ENCODE measurements at regions not wholly inside any gene's neighbourhood (a gene's known extent, or its start where the extent isn't known, plus 50 kb on each side); places are given as distances from the start of the nearest gene placed in this dataset.

DNA sequence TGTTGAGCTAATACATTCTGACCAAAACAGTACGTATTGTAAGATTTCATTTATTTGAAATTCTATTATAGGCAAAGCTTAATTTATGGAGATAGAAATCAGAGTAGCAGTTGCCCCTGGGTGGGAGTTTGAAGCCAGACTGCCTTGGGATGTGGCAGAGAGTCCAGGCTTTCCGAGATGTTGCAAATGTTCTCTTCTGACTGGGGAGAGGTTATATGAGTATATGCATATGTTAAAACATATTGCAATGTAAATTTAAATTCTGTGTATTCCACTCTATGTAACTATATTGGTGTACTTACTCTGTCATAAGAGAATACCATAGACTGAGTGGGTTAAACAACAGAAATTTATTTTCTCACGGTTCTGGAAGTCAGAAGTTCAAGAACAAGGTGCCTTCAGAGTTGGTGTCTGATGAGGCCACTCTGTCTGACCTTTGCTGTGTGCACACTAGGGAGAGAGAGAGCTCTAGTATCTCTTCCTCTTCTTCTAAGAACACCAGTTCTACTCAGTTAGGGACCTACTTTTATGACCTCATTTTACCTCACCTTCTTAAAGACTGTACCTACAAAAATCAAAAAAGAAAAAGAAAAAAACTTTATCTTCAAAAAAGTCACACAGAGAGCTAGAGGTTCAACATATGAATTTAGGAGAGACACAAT lies 299.3 kb upstream of the HS3ST1 start:
- DNase-seq, result no peak

GRCh38 chr4:11724731-11725130 lies 296.0 kb upstream of the HS3ST1 start:
- DNase-seq, result no peak

- DNase-seq, result no peak
Observed at GRCh38 chr4:11722223-11722622, 293.5 kb upstream of the HS3ST1 start.

DNA sequence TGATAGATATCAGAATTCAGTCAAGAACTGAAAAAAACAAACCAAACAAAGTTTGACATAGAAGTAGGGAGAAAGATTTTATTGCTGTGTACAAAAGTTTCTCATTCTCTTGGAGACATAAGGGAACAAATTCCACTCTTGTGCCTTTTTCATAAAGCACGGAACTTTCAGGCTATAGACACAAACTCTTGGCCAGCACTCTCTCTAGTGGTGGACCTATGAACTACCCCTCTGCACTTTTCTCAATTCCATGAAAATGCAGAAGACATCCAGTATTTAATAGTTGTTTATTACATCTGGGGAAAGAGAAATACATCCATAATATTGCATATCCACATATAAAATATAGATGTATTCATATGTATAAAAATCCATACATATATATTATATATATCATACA lies 291.6 kb upstream of the HS3ST1 start:
- peak in 1 of 2 experiments; percentile 20 for DNase-seq

DNA sequence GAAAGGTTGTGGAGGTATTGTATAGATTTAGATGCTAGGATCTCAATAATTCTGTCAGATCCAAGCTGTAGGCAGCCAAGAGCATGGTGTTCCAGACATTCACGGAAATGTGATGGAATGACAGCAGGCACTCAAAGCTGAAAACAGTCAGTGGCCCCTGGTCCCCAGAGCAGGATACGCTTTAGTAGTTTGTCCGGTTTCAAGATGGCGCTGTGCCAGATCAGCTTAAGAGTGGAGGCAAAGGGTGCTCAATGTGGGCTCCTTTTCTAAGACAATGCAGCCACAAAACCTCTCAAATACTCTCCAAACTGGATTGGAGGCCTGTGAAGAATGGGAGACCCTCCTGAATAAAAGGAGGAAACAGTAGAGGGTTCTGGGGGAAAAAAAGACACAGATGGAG lies 291.2 kb upstream of the HS3ST1 start:
- no peak for DNase-seq

DNA sequence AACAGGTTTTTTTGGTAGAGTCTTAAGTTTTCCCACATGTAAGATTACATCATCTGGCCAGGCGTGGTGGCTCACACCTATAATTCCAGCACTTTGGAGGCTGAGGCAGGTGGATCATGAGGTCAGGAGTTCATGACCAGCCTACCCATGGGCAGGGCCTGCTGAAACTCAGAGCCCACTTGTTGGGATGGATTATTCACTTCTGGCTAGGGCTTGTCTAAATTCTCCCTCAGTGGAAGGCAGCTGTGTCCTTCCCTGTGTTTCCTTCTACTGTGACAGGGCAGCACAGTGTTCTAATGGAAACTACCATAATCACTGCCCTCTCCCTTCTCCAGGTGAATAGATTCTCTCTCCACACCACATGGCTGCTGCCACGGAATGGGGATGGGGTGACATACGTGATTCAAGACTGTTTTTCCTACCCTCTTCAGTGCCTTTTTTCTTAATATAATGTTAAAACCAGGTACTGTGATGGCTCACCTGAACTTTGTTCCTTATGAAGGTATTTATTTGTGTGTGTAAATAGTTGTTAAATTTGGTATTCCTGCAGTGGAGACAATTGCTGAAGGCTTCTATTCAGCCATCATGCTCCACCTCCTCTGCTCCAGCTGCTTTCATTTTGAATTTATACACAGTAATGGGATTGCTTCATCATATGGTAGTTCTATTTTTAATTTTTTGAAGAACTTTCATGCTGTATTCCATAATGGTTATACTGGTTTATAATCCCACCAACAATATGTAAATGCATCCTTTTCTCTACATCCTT lies 287.2 kb upstream of the HS3ST1 start:
- no peak for DNase-seq

- no peak for DNase-seq
Observed at GRCh38 chr4:11710453-11711093, 281.9 kb upstream of the HS3ST1 start.

DNA sequence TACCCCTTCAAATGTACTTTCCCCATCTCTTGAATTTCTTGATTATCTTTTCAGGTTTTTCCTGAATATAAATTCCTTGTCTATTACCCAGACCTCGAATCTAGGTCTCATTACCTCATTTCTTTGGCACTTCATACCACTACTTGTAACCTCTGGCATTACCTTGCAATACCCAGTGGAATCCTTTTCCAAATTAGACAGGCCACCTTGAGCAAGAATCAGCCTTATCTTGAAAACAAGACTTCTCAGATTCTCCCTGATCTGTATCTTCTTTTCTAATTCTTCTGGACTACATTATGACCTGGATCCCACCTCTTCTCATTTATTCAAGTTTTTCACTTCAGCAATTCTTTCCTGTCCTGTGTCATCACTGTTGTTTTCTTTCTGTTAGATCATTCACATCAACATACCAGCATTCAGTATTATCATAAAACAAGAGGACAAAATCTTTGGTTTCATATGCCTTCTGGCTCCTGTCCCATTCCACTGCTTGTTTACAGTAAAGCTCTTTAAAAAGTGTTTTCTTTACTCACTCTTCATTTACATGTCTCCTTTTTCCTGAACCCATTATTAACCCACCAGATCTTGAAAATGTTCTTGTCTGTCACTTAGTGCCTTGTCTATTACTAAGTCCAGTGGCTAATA lies 275.6 kb upstream of the HS3ST1 start:
- DNase-seq, result no peak

- no peak for DNase-seq
Observed at GRCh38 chr4:11702886-11703557, 274.3 kb upstream of the HS3ST1 start.

DNA sequence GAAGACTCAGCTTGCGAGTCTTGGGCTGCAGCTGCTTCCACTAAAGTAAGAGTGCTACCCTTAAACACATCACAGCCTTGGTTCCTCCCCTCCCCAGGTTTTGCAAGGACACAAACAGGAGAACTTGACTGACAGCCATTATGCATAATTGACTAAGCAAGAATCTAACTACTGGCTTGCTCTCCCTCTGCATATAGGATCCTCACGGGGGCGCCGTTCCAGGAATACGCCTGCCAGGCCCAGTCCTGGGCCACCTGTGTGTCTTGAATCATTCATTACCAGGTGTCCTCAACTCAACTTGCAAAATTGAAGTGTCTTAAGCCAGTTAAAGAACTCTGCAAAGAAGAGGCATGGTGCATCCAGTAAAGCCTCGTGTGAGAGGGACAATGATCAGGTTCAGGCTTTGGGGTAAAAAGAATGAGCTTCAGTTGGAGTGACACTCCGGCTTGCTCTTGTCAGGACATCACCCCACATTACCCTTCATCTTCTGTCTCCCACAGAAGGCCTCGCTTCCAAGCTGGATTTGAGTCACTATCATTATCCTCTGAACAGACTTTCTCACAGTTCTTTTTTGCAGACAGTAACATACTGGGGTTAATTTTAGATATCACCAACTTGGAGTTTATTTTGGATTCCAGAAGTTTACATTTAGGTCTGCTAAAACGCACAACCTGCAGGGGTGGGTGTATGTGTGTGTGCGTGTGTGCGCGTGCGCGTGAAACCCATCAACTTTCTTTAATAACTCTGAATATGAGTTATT lies 273.5 kb upstream of the HS3ST1 start:
- no peak for DNase-seq

DNA sequence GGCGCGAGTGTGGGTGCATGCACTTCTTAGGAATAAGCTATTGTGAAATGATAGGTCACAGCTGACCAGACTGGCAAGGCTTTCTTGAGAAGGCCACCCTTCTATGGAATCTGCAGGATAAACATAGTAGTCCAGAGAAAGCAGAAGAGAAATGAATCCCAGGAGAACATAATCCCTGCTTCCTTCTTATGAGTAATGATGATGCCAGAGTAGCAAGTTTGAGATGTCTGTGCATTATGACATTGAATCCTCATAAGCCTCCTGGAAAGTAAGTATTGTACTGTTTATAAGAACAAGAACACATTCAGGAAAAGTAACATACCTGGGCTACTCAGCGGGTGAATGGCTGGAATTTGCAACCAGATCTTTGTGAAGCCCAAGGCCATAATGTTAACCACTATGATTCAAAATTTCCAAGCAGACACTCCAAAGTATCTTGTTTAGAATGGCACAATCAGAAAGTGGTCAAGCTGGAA lies 272.1 kb upstream of the HS3ST1 start:
- DNase-seq, result no peak

DNA sequence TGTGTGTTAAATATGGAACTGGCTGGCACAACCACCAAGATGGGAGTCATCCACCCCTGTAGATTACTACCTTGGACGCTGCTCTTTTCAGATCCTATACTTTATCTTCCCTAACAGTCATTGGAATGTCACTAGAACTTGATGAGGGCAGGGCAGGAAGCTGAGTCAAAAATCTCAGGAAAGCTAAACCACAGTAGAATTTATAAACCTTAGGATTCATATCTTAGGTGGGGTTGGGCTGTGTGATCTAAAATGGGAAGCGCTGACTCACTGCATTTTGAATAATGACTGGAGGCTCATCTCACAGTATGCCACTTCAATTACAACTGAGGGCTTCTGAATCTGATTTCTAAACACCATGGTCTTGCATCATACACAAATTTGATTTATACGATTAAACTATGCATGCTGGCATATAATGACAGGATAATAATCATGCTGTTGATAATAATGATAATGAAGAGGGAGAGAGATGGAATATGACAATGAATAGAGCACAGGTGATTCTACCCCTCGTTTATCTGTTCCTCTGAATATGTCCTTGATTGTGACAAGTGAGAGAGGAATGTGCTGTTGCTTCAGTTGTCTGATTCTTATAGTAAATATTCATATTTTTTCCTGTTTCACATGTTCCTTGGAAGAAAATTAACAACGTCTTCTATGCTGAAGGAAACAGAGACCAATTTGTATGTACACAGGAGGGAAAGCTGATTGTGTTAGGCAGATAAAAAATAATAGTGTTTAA lies 270.3 kb upstream of the HS3ST1 start:
- DNase-seq, result no peak

DNA sequence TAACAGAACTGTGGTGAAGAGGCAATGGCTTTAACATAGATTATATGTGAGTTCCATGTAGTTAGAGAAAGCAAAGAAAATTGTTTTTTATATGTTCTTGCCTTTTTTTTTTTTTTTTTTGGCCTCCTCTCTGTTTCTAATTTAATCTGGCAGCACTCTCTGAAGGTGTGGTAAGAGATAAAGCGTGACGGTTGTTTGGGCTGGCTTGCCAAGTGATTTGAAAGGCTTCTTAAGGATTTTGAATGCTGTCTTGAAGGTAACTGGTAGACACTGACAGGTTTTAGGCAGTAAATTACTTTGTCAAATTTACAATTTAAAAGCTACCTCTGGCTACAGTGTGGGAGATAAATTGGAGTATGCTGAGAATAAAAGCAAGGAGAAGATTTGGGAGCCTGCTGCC lies 269.3 kb upstream of the HS3ST1 start:
- DNase-seq, result no peak

DNA sequence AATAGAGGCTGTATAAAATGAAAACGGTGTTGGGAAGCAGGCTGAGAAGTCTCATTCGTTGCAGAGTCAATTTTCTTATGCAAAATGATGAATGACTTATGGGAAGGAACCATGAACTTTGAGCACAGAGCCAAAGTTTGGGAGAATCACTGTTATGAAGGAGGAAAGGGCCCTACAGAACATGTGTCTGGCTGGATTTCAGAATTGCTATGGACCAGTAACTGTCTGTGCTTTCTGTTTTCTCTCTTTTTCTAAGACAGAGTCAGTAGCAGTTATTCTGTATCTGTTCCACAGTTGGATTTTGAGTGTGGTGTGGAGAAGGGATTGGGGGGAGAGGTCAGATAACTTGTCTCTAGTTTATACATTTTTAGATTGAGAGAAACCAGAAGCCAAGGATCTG lies 265.0 kb upstream of the HS3ST1 start:
- DNase-seq, result no peak

DNA sequence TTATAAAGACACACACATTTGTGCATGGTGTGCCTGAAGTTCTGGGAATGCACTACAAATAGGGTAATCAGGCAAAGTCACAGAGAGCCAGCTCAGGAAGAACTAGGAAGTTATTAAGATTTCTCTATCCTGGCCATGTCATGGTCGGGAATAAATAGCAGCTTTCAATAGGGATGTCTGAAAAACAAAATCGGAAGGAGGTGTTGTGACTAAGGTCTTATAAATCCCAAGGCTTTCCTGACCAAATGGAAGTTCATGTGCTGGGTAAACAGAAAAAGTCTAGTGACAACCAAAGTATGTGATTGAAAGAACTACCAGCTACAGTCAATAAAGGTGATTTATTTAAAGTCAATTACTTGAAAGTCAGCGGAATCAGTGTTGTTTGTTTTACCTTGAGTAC lies 262.5 kb upstream of the HS3ST1 start:
- DNase-seq, result no peak

DNA sequence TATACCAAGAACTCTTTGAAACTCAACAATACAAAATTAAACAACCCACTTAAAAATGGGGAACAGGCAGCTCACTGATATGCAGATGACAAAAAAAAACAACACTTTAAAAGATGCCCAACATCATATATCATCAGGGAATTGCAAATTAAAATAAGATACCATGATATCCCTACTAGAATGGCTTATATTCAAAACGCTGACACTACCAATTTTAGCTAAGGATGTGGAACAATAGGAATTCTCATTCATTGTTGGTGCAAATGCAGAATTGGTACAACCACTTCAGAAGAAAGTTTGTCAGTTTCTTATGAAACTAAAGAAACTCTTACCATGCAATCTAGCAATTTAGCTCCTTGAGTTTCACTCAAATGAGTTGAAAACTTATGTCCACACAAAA lies 259.0 kb upstream of the HS3ST1 start:
- DNase-seq, result no peak

DNA sequence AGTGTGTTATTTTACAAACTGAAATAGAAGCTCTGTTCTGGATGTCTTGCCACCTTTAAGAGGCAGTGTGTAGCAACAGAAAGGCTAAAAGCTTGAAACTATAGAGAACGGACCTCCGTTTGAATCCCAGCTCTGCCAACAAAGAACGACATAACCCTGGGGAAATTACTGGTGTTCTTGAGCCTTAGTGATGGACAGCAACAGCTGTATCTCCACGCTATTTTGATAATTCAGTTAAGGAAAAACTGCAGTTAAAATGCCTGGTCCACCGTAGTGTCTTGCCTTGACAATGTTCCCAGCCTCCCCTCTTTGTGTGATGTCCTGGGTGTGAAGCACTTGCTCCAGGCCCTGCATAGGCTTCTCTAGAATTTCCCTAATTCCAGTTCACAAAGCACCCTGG lies 256.8 kb upstream of the HS3ST1 start:
- no peak for DNase-seq

- DNase-seq, result no peak
Observed at GRCh38 chr4:11675051-11675800, 246.5 kb upstream of the HS3ST1 start.

DNA sequence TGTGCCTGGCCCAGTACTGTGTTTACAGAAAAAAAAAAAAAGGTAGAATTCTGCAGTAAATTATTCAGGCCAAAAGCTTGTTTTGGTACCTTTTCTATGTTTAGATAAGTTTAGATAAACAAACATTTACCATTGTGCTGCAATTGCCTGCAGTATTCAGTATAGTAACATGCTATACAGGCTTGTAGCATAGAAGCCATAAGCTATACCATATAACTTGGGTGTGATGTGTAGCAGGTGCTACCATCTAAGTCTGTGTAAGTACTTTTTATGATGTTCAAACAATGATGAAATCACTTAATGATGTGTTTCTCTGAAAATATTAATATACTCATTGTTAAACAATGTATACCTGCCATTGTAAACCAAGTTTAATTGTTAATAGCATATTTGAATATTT lies 241.6 kb upstream of the HS3ST1 start:
- no peak for DNase-seq

DNA sequence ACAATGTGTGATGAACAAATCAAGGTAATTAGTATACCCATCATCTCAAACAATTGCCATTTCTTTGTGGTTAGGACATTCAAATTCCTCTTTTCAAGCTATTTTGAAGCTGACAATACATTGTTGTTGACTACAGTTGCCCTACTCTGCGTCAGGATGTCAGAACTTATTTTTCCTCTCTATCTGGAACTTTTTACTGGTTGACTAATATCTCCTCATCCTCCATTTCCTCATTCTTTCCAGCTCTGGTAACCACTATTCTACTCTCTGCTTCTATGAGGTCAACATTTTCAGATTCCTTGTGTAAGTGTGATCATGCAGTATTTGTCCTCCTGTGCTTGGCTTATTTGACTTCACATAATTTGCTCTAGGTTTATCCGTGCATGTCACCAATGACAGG lies 240.5 kb upstream of the HS3ST1 start:
- DNase-seq, result no peak

DNA sequence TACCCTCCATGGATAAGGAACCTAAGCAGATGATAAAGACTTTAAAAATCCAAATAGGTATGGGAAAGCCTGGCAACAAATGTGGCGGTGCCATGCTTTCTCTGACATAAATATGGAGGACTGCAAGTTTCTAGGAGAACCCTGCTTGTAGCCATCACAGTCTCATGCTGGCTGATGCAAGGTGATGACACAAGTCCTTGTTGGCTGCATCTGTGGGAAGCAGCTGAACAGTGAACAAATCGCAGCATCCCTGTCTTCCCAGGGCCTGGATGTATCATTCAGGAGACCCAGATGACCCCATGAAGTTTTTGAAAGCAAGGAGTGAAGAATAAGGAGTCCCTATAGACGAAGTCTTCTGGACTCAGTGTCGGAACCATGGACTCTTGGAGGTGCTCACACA lies 234.4 kb upstream of the HS3ST1 start:
- DNase-seq, result no peak
